ENCODE measurements at regions not wholly inside any gene's neighbourhood (a gene's known extent, or its start where the extent isn't known, plus 50 kb on each side); places are given as distances from the start of the nearest gene placed in this dataset.

GRCh38 chr1:48069662-48070395, 72.6 kb upstream of the TRABD2B start:
- TF ChIP-seq POLR2A (IDR thresholded peaks at IDR 0.05) (no peak), CTCF (IDR thresholded peaks at IDR 0.05) (no peak)

Measured in right lobe of liver (tissue), 4 donors.